PC-3 (cell line): ENCODE measurements at regions not wholly inside any gene's neighbourhood (a gene's known extent, or its start where the extent isn't known, plus 50 kb on each side); places are given as distances from the start of the nearest gene placed in this dataset.

Source experiments
- ATAC-seq: fragments of 200-7000 bp; cut with Tn5 transposase; 2 replicates; pipeline ENCODE4 v1.9.1; 2020; ENCODE audit warnings: mild to moderate bottlenecking, moderate library complexity
- BruUV-seq: library from RNA; stranded (reverse); fragments of 400-500 nt; replicated peaks from 2 replicates; lab custom pipeline; 2021; lab: Mats Ljungman, UMichigan
- CTCF ChIA-PET: fragments of 300-600 bp; sonication (Branson Sonifier 250); formaldehyde crosslinking; loops from one replicate; lab custom pipeline; 2022; ENCODE audit warnings: antibody characterized with exemption; lab: Charles Lee
- POLR2A ChIA-PET: fragments of 300-600 bp; sonication (Branson Sonifier 250); formaldehyde crosslinking; loops from one replicate; lab custom pipeline; 2022; ENCODE audit warnings: antibody characterized with exemption; ENCODE audit not compliant: unreplicated experiment; lab: Charles Lee
- DNase-seq: peaks from one replicate; pipeline ENCODE4 v3.0.0-alpha.2; 2015
- H2AFZ ChIP-seq: fragments of 300-600 bp; sonication (generic); 2 replicates; pipeline ENCODE4 v1.6.0; 2016; ENCODE audit warnings: antibody characterized with exemption, low read length
- H3F3A ChIP-seq: fragments of 300-600 bp; sonication (generic); one replicate; pipeline ENCODE4 v1.6.0; 2017; ENCODE audit warnings: antibody characterized with exemption, low read length, control low read depth, mild to moderate bottlenecking; ENCODE audit not compliant: unreplicated experiment
- H3K27ac ChIP-seq: fragments of 300-600 bp; sonication (generic); 2 replicates; pipeline ENCODE4 v1.5.1; 2016; ENCODE audit warnings: mild to moderate bottlenecking, low read length
- H3K27me3 ChIP-seq: fragments of 300-600 bp; sonication (generic); 2 replicates; pipeline ENCODE4 v1.6.1; 2016; ENCODE audit warnings: low read length, mixed read lengths
- H3K36me3 ChIP-seq: fragments of 300-600 bp; sonication (generic); 2 replicates; pipeline ENCODE4 v1.6.1; 2016; ENCODE audit warnings: low read depth, mixed run types, low read length, mixed read lengths
- H3K4me1 ChIP-seq: fragments of 300-600 bp; sonication (generic); 2 replicates; pipeline ENCODE4 v1.5.1; 2016; ENCODE audit warnings: low read length; ENCODE audit not compliant: insufficient read depth
- H3K4me2 ChIP-seq: fragments of 300-600 bp; sonication (generic); 2 replicates; pipeline ENCODE4 v1.6.0; 2016; ENCODE audit warnings: low read length
- H3K4me3 ChIP-seq: fragments of 300-600 bp; sonication (generic); 2 replicates; pipeline ENCODE4 v1.5.1; 2016; ENCODE audit warnings: mild to moderate bottlenecking, low read length, mixed read lengths
- H3K79me2 ChIP-seq: fragments of 300-600 bp; sonication (generic); 2 replicates; pipeline ENCODE4 v1.6.1; 2017; ENCODE audit warnings: low read length, mixed read lengths
- H3K9ac ChIP-seq: fragments of 300-600 bp; sonication (generic); 2 replicates; pipeline ENCODE4 v1.6.0; 2016; ENCODE audit warnings: mild to moderate bottlenecking, low read length
- H3K9me2 ChIP-seq: fragments of 300-600 bp; sonication (generic); replicated peaks from 2 replicates; pipeline ENCODE4 v1.6.1; 2016; ENCODE audit warnings: mixed run types, low read length, mixed read lengths
- H3K9me3 ChIP-seq: fragments of 300-600 bp; sonication (generic); 2 replicates; pipeline ENCODE4 v1.6.1; 2016; ENCODE audit warnings: low read length, mixed read lengths
- H4K20me1 ChIP-seq: fragments of 300-600 bp; sonication (generic); 2 replicates; pipeline ENCODE4 v1.6.1; 2016; ENCODE audit warnings: low read length, mixed read lengths
- CTCF ChIP-seq: fragments of 300-600 bp; sonication (generic); conservative IDR thresholded peaks from 2 replicates; pipeline ENCODE4 v1.5.1; 2017; ENCODE audit warnings: antibody characterized with exemption, low read depth, mild to moderate bottlenecking, low read length
- EZH2 ChIP-seq: fragments of 300-600 bp; sonication (generic); IDR thresholded peaks from one replicate; pipeline ENCODE4 v1.6.1; 2017; ENCODE audit warnings: antibody characterized with exemption, mild to moderate bottlenecking, low read length; ENCODE audit not compliant: unreplicated experiment
- EZH2phosphoT487 ChIP-seq: fragments of 300-600 bp; sonication (generic); IDR thresholded peaks from 2 replicates; pipeline ENCODE4 v1.6.1; 2018; ENCODE audit warnings: mild to moderate bottlenecking, antibody characterized with exemption, low read length, borderline replicate concordance
- intact Hi-C: fragments of 100-400 bp; cut with micrococcal nuclease; formaldehyde crosslinking; loops from 2 replicates; pipeline ENCODE4 v1.9.0; 2023

- peaks cover under 1% of the 10 kb centered on the region; the same call in 1 of the 2 replicates for H3K4me1 ChIP-seq
- no peak for DNase-seq
- no peaks in the 10 kb centered on the region for H3K27me3 ChIP-seq
- ChIA-PET CTCF (no interaction called here), POLR2A (no interaction called here)
- H4K20me1 ChIP-seq = no peaks in the 10 kb centered on the region
- no peaks in the 10 kb centered on the region for H3K79me2 ChIP-seq
- intact Hi-C loops = no loop called here
- no peak overlapping the region for H3K4me2 ChIP-seq
- H2AFZ ChIP-seq = no peak overlapping the region
- H3K9me2 ChIP-seq = no peaks in the 10 kb centered on the region
- no peak overlapping the region for H3K27ac ChIP-seq
- no peak overlapping the region for H3K4me3 ChIP-seq
- H3K9me3 ChIP-seq = no peaks in the 10 kb centered on the region
- H3K36me3 ChIP-seq = no peaks in the 10 kb centered on the region
- H3K9ac ChIP-seq = no peak overlapping the region
- ATAC-seq = no peak
- no peaks in the 10 kb centered on the region for H3F3A ChIP-seq
- TF ChIP-seq EZH2phosphoT487 = no peak
- TF ChIP-seq EZH2 = no peak
- TF ChIP-seq CTCF = no peak
- no TSS peak for BruUV-seq
Observed at GRCh38 chr18:22628795-22629510, 211.2 kb upstream of the CTAGE1 start.

GRCh38 chr18:22630980-22631379, 213.3 kb upstream of the CTAGE1 start:
- no peak overlapping the region for H3K9ac ChIP-seq
- H3K9me2 ChIP-seq = no peaks in the 10 kb centered on the region
- H3K4me3 ChIP-seq = no peak overlapping the region
- TF ChIP-seq EZH2phosphoT487 = no peak
- TF ChIP-seq CTCF = no peak
- no peak for TF ChIP-seq EZH2
- ChIA-PET CTCF (no interaction called here), POLR2A (no interaction called here)
- no peaks in the 10 kb centered on the region for H3K27me3 ChIP-seq
- BruUV-seq = no TSS peak
- no peaks in the 10 kb centered on the region for H3F3A ChIP-seq
- H3K36me3 ChIP-seq = no peaks in the 10 kb centered on the region
- intact Hi-C loops = loop anchor here (10.0 kb wide), 1 partner anchor 46 kb away; no protein-coding TSS in a partner anchor
- H3K4me2 ChIP-seq = no peak overlapping the region
- DNase-seq (no peak), ATAC-seq (no peak)
- H3K79me2 ChIP-seq = no peaks in the 10 kb centered on the region
- no peaks in the 10 kb centered on the region for H3K9me3 ChIP-seq
- no peaks in the 10 kb centered on the region for H4K20me1 ChIP-seq
- H2AFZ ChIP-seq = no peak overlapping the region
- H3K27ac ChIP-seq = no peak overlapping the region
- H3K4me1 ChIP-seq = no peaks in the 10 kb centered on the region

- BruUV-seq = no TSS peak
- Histone ChIP-seq H2AFZ (no peak overlapping the region), H3K79me2 (no peaks in the 10 kb centered on the region), H3F3A (no peaks in the 10 kb centered on the region), H3K27me3 (no peaks in the 10 kb centered on the region), H3K36me3 (no peaks in the 10 kb centered on the region), H4K20me1 (no peaks in the 10 kb centered on the region), H3K4me3 (no peak overlapping the region), H3K9me2 (no peaks in the 10 kb centered on the region), H3K27ac (no peak overlapping the region), H3K9ac (no peak overlapping the region), H3K9me3 (no peaks in the 10 kb centered on the region), H3K4me2 (no peak overlapping the region), H3K4me1 (no peaks in the 10 kb centered on the region)
- TF ChIP-seq EZH2phosphoT487 = no peak
- TF ChIP-seq EZH2 = no peak
- no peak for TF ChIP-seq CTCF
- no peak for ATAC-seq
- no peak for DNase-seq
- ChIA-PET CTCF (no interaction called here), POLR2A (no interaction called here)
- intact Hi-C loops = loop anchor here (10.0 kb wide), 1 partner anchor 47 kb away; no protein-coding TSS in a partner anchor
Observed at GRCh38 chr18:22632191-22632590, 214.5 kb upstream of the CTAGE1 start.
